H1 (cell line): ENCODE measurements at regions not wholly inside any gene's neighbourhood (a gene's known extent, or its start where the extent isn't known, plus 50 kb on each side); places are given as distances from the start of the nearest gene placed in this dataset.

ENCODE experiments used
- CTCF ChIA-PET: fragments of 300-600 bp; sonication (Branson Sonifier 250); formaldehyde crosslinking; loops from one replicate; lab custom pipeline; 2021; ENCODE audit not compliant: partially characterized antibody; lab: Charles Lee
- POLR2A ChIA-PET: fragments of 300-600 bp; sonication (Branson Sonifier 250); formaldehyde crosslinking; loops from one replicate; lab custom pipeline; 2021; ENCODE audit warnings: inconsistent platforms; ENCODE audit not compliant: partially characterized antibody; lab: Charles Lee
- DNase-seq, 2 experiments: peaks; one replicate each; pipeline versions ENCODE4 v3.0.0 to v3.0.0-alpha.2; 2010 to 2022; ENCODE audit warnings: low spot score in 2 of 2, low read depth in 1 of 2, mixed read lengths in 1 of 2
- FAIRE-seq: peaks from 2 replicates; lab custom pipeline; 2011; peaks lifted over from hg19 to GRCh38; lab: Jason Lieb, UNC
- H2AFZ ChIP-seq: 2 replicates; pipeline ENCODE4 v1.8.1; 2012; ENCODE audit warnings: low read length, inconsistent platforms
- H2AK5ac ChIP-seq: 2 replicates; pipeline ENCODE4 v1.6.1; 2013; ENCODE audit warnings: low read depth, low read length
- H2BK120ac ChIP-seq: replicated peaks from 2 replicates; pipeline ENCODE3; 2013; ENCODE audit warnings: low read depth, low read length, inconsistent platforms
- H2BK12ac ChIP-seq: 2 replicates; pipeline ENCODE4 v1.6.1; 2013; ENCODE audit warnings: low read depth, low read length
- H2BK15ac ChIP-seq: 2 replicates; pipeline ENCODE4 v1.6.1; 2013; ENCODE audit warnings: low read length
- H2BK20ac ChIP-seq: 2 replicates; pipeline ENCODE4 v1.6.1; 2013; ENCODE audit warnings: low read length
- H2BK5ac ChIP-seq: 2 replicates; pipeline ENCODE4 v1.6.1; 2013; ENCODE audit warnings: low read depth, low read length
- H3K14ac ChIP-seq: 2 replicates; pipeline ENCODE4 v1.6.1; 2013; ENCODE audit warnings: inconsistent platforms; ENCODE audit not compliant: insufficient read length
- H3K18ac ChIP-seq: 2 replicates; pipeline ENCODE4 v1.6.1; 2013; ENCODE audit warnings: low read length; ENCODE audit errors: extremely low read depth
- H3K23ac ChIP-seq: 2 replicates; pipeline ENCODE4 v1.6.1; 2013; ENCODE audit warnings: inconsistent platforms; ENCODE audit not compliant: insufficient read length
- H3K23me2 ChIP-seq: 2 replicates; pipeline ENCODE4 v1.6.1; 2013; ENCODE audit warnings: low read depth, low read length
- H3K27ac ChIP-seq: 2 replicates; pipeline ENCODE4 v1.6.1; 2011; ENCODE audit warnings: low read depth, low read length, inconsistent platforms
- H3K27me3 ChIP-seq, 4 experiments: replicated peaks in 1 of 4; 1 replicate in 1 of 4; 2 replicates in 3 of 4; pipeline versions ENCODE4 v1.6.1 to v1.8.1; 2011 to 2013; ENCODE audit warnings: low read length in 3 of 4, mild to moderate bottlenecking in 3 of 4, inconsistent platforms in 2 of 4, mixed read lengths in 2 of 4, moderate library complexity in 1 of 4; ENCODE audit not compliant: control insufficient read depth in 3 of 4, insufficient read depth in 3 of 4; ENCODE audit errors: extremely low read depth in 1 of 4
- H3K36me3 ChIP-seq, 4 experiments: 2 replicates each; pipeline versions ENCODE4 v1.6.1 to v1.8.1; 2011 to 2013; ENCODE audit warnings: mild to moderate bottlenecking in 4 of 4, low read length in 3 of 4, moderate library complexity in 2 of 4, control low read depth in 1 of 4, inconsistent platforms in 1 of 4; ENCODE audit not compliant: insufficient read depth in 4 of 4, control insufficient read depth in 2 of 4
- H3K4ac ChIP-seq: replicated peaks from 2 replicates; pipeline ENCODE3; 2013; ENCODE audit warnings: low read length, low read depth, mixed read lengths, inconsistent platforms; ENCODE audit not compliant: insufficient read length
- H3K4me1 ChIP-seq, 4 experiments: replicated peaks in 1 of 4; 1 replicate in 1 of 4; 2 replicates in 3 of 4; pipeline versions ENCODE4 v1.6.1 to v1.8.1; 2011 to 2013; ENCODE audit warnings: low read length in 3 of 4, inconsistent platforms in 2 of 4, mixed read lengths in 1 of 4; ENCODE audit not compliant: insufficient read depth in 4 of 4, control insufficient read depth in 3 of 4
- H3K4me2 ChIP-seq, 2 experiments: 2 replicates each; pipeline versions ENCODE4 v1.6.1 to v1.8.1; 2011 to 2013; ENCODE audit warnings: low read depth in 2 of 2, low read length in 2 of 2, control low read depth in 1 of 2, inconsistent platforms in 1 of 2, mild to moderate bottlenecking in 1 of 2; ENCODE audit not compliant: insufficient read depth in 1 of 2
- H3K4me3 ChIP-seq, 4 experiments: fragments of 200-600, 300-600 bp in 1 of 4; sonication (generic), shearing (Covaris generic), sonication (Bioruptor Twin) in 1 of 4; 2 replicates each; pipeline versions ENCODE4 v1.5.1 to v1.8.1; 2011 to 2016; ENCODE audit warnings: low read length in 4 of 4, low read depth in 3 of 4, control low read depth in 2 of 4, inconsistent platforms in 2 of 4, mild to moderate bottlenecking in 2 of 4, mixed read lengths in 1 of 4, moderate library complexity in 1 of 4; ENCODE audit not compliant: insufficient read depth in 2 of 4; ENCODE audit errors: extremely low read depth in 1 of 4
- H3K56ac ChIP-seq: replicated peaks from 2 replicates; pipeline ENCODE3; 2013; ENCODE audit warnings: low read depth, mild to moderate bottlenecking, mixed read lengths, low read length, inconsistent platforms; ENCODE audit not compliant: insufficient read length
- H3K79me1 ChIP-seq: 2 replicates; pipeline ENCODE4 v1.6.1; 2013; ENCODE audit warnings: low read depth, low read length, control low read depth
- H3K79me2 ChIP-seq, 2 experiments: 2 replicates each; pipeline versions ENCODE4 v1.6.1 to v1.8.1; 2012 to 2013; ENCODE audit warnings: low read length in 2 of 2, mild to moderate bottlenecking in 2 of 2, inconsistent platforms in 1 of 2; ENCODE audit not compliant: insufficient read depth in 2 of 2, control insufficient read depth in 1 of 2
- H3K9ac ChIP-seq, 4 experiments: replicated peaks in 1 of 4; 1 replicate in 1 of 4; 2 replicates in 3 of 4; pipeline versions ENCODE4 v1.6.1 to v1.8.1; 2011 to 2013; ENCODE audit warnings: low read depth in 3 of 4, low read length in 3 of 4, control low read depth in 2 of 4, mild to moderate bottlenecking in 2 of 4, moderate library complexity in 2 of 4, inconsistent platforms in 1 of 4; ENCODE audit errors: extremely low read depth in 1 of 4
- H3K9me3 ChIP-seq, 2 experiments: 2 replicates each; pipeline versions ENCODE4 v1.6.1 to v1.8.1; 2012 to 2013; ENCODE audit warnings: mild to moderate bottlenecking in 2 of 2, moderate library complexity in 2 of 2, control low read depth in 1 of 2, inconsistent platforms in 1 of 2, low read depth in 1 of 2, low read length in 1 of 2, mixed read lengths in 1 of 2; ENCODE audit not compliant: insufficient read depth in 2 of 2
- H4K20me1 ChIP-seq, 2 experiments: replicated peaks in 1 of 2; 2 replicates each; pipeline versions ENCODE3 to v1.8.1; 2011 to 2013; ENCODE audit warnings: inconsistent platforms in 2 of 2, low read length in 2 of 2, mild to moderate bottlenecking in 1 of 2; ENCODE audit not compliant: insufficient read depth in 2 of 2, control insufficient read depth in 1 of 2
- H4K5ac ChIP-seq: 2 replicates; pipeline ENCODE4 v1.6.1; 2013; ENCODE audit warnings: low read length, low read depth, mixed read lengths, inconsistent platforms; ENCODE audit not compliant: insufficient read length
- H4K8ac ChIP-seq: 2 replicates; pipeline ENCODE4 v1.8.0; 2013; ENCODE audit warnings: mild to moderate bottlenecking, moderate library complexity, low read length, inconsistent platforms; ENCODE audit not compliant: insufficient read depth; ENCODE audit errors: extremely low read depth
- H4K91ac ChIP-seq: replicated peaks from 2 replicates; pipeline ENCODE3; 2013; ENCODE audit warnings: low read length, mixed read lengths, inconsistent platforms; ENCODE audit not compliant: insufficient read length
- ASH2L ChIP-seq: fragments of 200-600, 300-600 bp; sonication (generic); IDR thresholded peaks from one replicate; pipeline ENCODE4 v1.7.1; 2017; ENCODE audit warnings: low read length
- HDAC2 ChIP-seq, 2 experiments: fragments of 300-600 bp in 1 of 2; sonication (generic) in 1 of 2; IDR thresholded peaks; 2 replicates each; pipeline ENCODE4 v1.6.1; 2011 to 2012; ENCODE audit warnings: low read depth in 2 of 2, low read length in 2 of 2, mild to moderate bottlenecking in 2 of 2, moderate library complexity in 2 of 2, borderline replicate concordance in 1 of 2, inconsistent platforms in 1 of 2
- RXRA ChIP-seq: IDR thresholded peaks from 2 replicates; pipeline ENCODE4 v1.6.1; 2011; ENCODE audit warnings: low read depth, mild to moderate bottlenecking, low read length, moderate library complexity; ENCODE audit not compliant: insufficient read depth
- SP1 ChIP-seq: IDR thresholded peaks from 2 replicates; pipeline ENCODE4 v1.6.1; 2011; ENCODE audit warnings: low read depth, low read length
- TBP ChIP-seq: IDR thresholded peaks from 2 replicates; pipeline ENCODE4 v1.6.1; 2011; ENCODE audit warnings: low read depth, low read length, improper control_type of control experiment
- WGBS, 2 experiments: shearing (Covaris generic) in 1 of 2; methylation state at CpG; one replicate each; pipeline versions ENCODE4 v1.1.6 to v1.1.7; 2013 to 2015; ENCODE audit warnings: low lambda C conversion rate in 2 of 2, mixed read lengths in 2 of 2, inconsistent platforms in 1 of 2, low coverage in 1 of 2, missing lambda C conversion rate in 1 of 2; ENCODE audit not compliant: insufficient replicate concordance in 2 of 2, insufficient coverage in 1 of 2, insufficient read length in 1 of 2; ENCODE audit errors: extremely low coverage in 1 of 2, missing lambda C conversion rate in 1 of 2; 5-methylcytosine and 5-hydroxymethylcytosine counted together
- TF ChIP-seq, protein P1 (sequence below): IDR thresholded peaks from 2 replicates; pipeline ENCODE4 v1.6.1; 2011; ENCODE audit warnings: low read depth, mild to moderate bottlenecking, low read length; ENCODE audit not compliant: insufficient read depth

DNA sequence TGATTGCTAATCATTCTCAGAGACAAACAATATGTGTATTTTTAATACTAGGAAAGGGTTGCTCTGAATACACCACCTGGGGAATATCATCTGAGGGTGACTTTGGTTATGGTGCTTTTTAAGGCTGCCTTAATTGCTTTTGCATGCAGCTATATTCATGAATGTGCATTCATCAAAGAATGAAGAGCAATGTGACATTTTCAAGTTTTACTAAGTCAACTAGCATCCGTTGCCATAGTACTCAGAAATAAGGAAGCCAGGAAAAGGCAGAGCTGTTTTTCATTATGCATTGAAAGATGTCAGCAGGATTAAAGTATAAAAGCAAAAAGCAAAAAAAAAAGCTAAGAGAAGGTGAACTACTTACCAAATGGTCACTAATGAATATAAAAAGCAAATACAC is 67.4 kb upstream of the PCDH18 start:
- Histone ChIP-seq H3K79me2 (no peaks in the 10 kb centered on the region), H3K18ac (no peak overlapping the region), H4K91ac (no peak overlapping the region), H3K9me3 (no peaks in the 10 kb centered on the region), H2BK15ac (no peak overlapping the region), H3K4me2 (no peak overlapping the region), H3K27ac (no peak overlapping the region), H3K27me3 (no peaks in the 10 kb centered on the region), H2AK5ac (no peak overlapping the region), H2BK5ac (no peak overlapping the region), H3K36me3 (no peaks in the 10 kb centered on the region), H3K9ac (no peak overlapping the region), H3K79me1 (no peaks in the 10 kb centered on the region), H3K4ac (no peak overlapping the region), H3K14ac (no peak overlapping the region), H3K23ac (no peak overlapping the region), H3K56ac (no peak overlapping the region), H4K5ac (no peak overlapping the region), H3K4me1 (no peaks in the 10 kb centered on the region), H2AFZ (no peak overlapping the region), H4K20me1 (no peaks in the 10 kb centered on the region), H2BK12ac (no peak overlapping the region), H3K4me3 (no peak overlapping the region), H4K8ac (no peak overlapping the region), H2BK20ac (no peak overlapping the region), H3K23me2 (no peaks in the 10 kb centered on the region), H2BK120ac (no peak overlapping the region)
- no peak for FAIRE-seq
- DNase-seq = no peak
- TF ChIP-seq RXRA = no peak
- TF ChIP-seq, protein P1, sequence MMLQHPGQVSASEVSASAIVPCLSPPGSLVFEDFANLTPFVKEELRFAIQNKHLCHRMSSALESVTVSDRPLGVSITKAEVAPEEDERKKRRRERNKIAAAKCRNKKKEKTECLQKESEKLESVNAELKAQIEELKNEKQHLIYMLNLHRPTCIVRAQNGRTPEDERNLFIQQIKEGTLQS = no peak
- TF ChIP-seq SP1 = no peak
- no peak for TF ChIP-seq ASH2L
- no peak for TF ChIP-seq HDAC2 (IDR thresholded peaks at IDR 0.05; ENCODE audit: borderline replicate concordance in 1 of 2, low read depth in 2 of 2, low read length in 2 of 2)
- no peak for TF ChIP-seq TBP
- POLR2A ChIA-PET = no interaction called here
- CTCF ChIA-PET = interaction anchor here (0.7 kb wide), 1 partner anchor 1116 kb away, joined by 3 read pairs; no protein-coding TSS in a partner anchor
- WGBS, 2 experiments = 83% methylated on average over 1 of the region's 1 CpG; no CpG with 5 or more reads in 1 of the 2 experiments
